GM18861 (cell line): ENCODE measurements at regions not wholly inside any gene's neighbourhood (a gene's known extent, or its start where the extent isn't known, plus 50 kb on each side); places are given as distances from the start of the nearest gene placed in this dataset.
"Not testable (repeated sequence)": the region's sequence is repeated elsewhere in the genome, so short reads cannot be mapped to it uniquely, and the experiment has no call there.

Source experiments
- ATAC-seq: cut with Tn5 transposase; IDR thresholded peaks from one replicate; pipeline ENCODE4 v1.9.1; 2021; ENCODE audit not compliant: unreplicated experiment

- ATAC-seq: no peak
Measured at GRCh38 chr1:238406098-238406860, 515.6 kb upstream of the ZP4 start.

GRCh38 chr1:238404921-238405320 lies 514.2 kb upstream of the ZP4 start:
- no peak for ATAC-seq

- no peak for ATAC-seq
Measured at GRCh38 chr1:238404481-238404880, 513.8 kb upstream of the ZP4 start.

- ATAC-seq: no peak
Measured at GRCh38 chr1:238401144-238401543, 510.4 kb upstream of the ZP4 start.

- ATAC-seq: no peak
Measured at GRCh38 chr1:238399558-238399957, 508.8 kb upstream of the ZP4 start.

GRCh38 chr1:238396140-238396539 lies 505.4 kb upstream of the ZP4 start:
- no peak for ATAC-seq

- no peak for ATAC-seq
Measured at GRCh38 chr1:238384381-238384780, 493.7 kb upstream of the ZP4 start.

GRCh38 chr1:238380167-238380566 lies 489.4 kb upstream of the ZP4 start:
- no peak for ATAC-seq

- not testable (repeated sequence) for ATAC-seq
Measured at GRCh38 chr1:238379446-238379845, 488.7 kb upstream of the ZP4 start.

- ATAC-seq: no peak
Measured at GRCh38 chr1:238377280-238377919, 486.7 kb upstream of the ZP4 start.

- ATAC-seq: no peak
Measured at GRCh38 chr1:238370599-238370998, 479.9 kb upstream of the ZP4 start.

- ATAC-seq: no peak
Measured at GRCh38 chr1:238364214-238364892, 473.6 kb upstream of the ZP4 start.

- ATAC-seq: no peak
Measured at GRCh38 chr1:238360474-238360873, 469.8 kb upstream of the ZP4 start.

- ATAC-seq: no peak
Measured at GRCh38 chr1:238350471-238350870, 459.7 kb upstream of the ZP4 start.

GRCh38 chr1:238346340-238346739 lies 455.6 kb upstream of the ZP4 start:
- no peak for ATAC-seq

GRCh38 chr1:238345837-238346236 lies 455.1 kb upstream of the ZP4 start:
- ATAC-seq: no peak

- no peak for ATAC-seq
Measured at GRCh38 chr1:238343852-238344251, 453.1 kb upstream of the ZP4 start.

GRCh38 chr1:238341395-238341794 lies 450.7 kb upstream of the ZP4 start:
- no peak for ATAC-seq

- ATAC-seq: no peak
Measured at GRCh38 chr1:238340989-238341388, 450.3 kb upstream of the ZP4 start.

- no peak for ATAC-seq
Measured at GRCh38 chr1:238336531-238336930, 445.8 kb upstream of the ZP4 start.

- ATAC-seq: no peak
Measured at GRCh38 chr1:238334170-238334569, 443.4 kb upstream of the ZP4 start.

- ATAC-seq: no peak
Measured at GRCh38 chr1:238331557-238331956, 440.8 kb upstream of the ZP4 start.
